NT2/D1 (cell line): ENCODE measurements at regions not wholly inside any gene's neighbourhood (a gene's known extent, or its start where the extent isn't known, plus 50 kb on each side); places are given as distances from the start of the nearest gene placed in this dataset.
"Not testable (repeated sequence)": the region's sequence is repeated elsewhere in the genome, so short reads cannot be mapped to it uniquely, and the experiment has no call there.

Experiments used
- DNase-seq: peaks from one replicate; pipeline ENCODE4 v3.0.0-alpha.2; 2011; ENCODE audit warnings: low read depth, low spot score
- H3K27me3 ChIP-seq: 2 replicates; pipeline ENCODE4 v1.6.0; 2011; ENCODE audit warnings: mild to moderate bottlenecking; ENCODE audit not compliant: insufficient read length, insufficient read depth
- H3K36me3 ChIP-seq: 2 replicates; pipeline ENCODE4 v1.6.1; 2011; ENCODE audit warnings: mild to moderate bottlenecking, low read length, mixed read lengths; ENCODE audit not compliant: insufficient read depth, insufficient read length
- H3K4me1 ChIP-seq: 2 replicates; pipeline ENCODE4 v1.5.1; 2011; ENCODE audit not compliant: insufficient read depth, insufficient read length
- H3K4me3 ChIP-seq: 2 replicates; pipeline ENCODE4 v1.5.1; 2011; ENCODE audit warnings: low read depth; ENCODE audit not compliant: insufficient read length
- H3K9ac ChIP-seq: 2 replicates; pipeline ENCODE4 v1.6.0; 2011; ENCODE audit warnings: low read depth; ENCODE audit not compliant: insufficient read length
- H3K9me3 ChIP-seq: 2 replicates; pipeline ENCODE4 v1.5.1; 2011; ENCODE audit warnings: mild to moderate bottlenecking, low read length; ENCODE audit not compliant: insufficient read depth
- SUZ12 ChIP-seq: IDR thresholded peaks from 2 replicates; pipeline ENCODE4 v1.6.1; 2011; ENCODE audit not compliant: insufficient read length, insufficient read depth; ENCODE audit errors: extremely low read depth
- YY1 ChIP-seq: IDR thresholded peaks from 2 replicates; pipeline ENCODE4 v1.6.1; 2011; ENCODE audit not compliant: insufficient read length, insufficient read depth
- ZNF274 ChIP-seq: IDR thresholded peaks from 2 replicates; pipeline ENCODE4 v1.6.1; 2011; ENCODE audit warnings: mild to moderate bottlenecking, low read depth, low read length

- DNase-seq: no peak
- Histone ChIP-seq H3K27me3 (no peaks in the 10 kb centered on the region), H3K4me3 (no peak overlapping the region), H3K4me1 (no peaks in the 10 kb centered on the region), H3K9ac (no peak overlapping the region), H3K36me3 (no peaks in the 10 kb centered on the region), H3K9me3 (no peaks in the 10 kb centered on the region)
- TF ChIP-seq ZNF274 (no peak), SUZ12 (no peak), YY1 (no peak)
Measured at GRCh38 chr1:65625528-65625927, 167.2 kb upstream of the PDE4B start.

GRCh38 chr1:65626003-65626402 lies 166.7 kb upstream of the PDE4B start:
- no peak for TF ChIP-seq SUZ12
- no peak for TF ChIP-seq ZNF274
- no peak for TF ChIP-seq YY1
- H3K4me3 ChIP-seq: no peak overlapping the region
- H3K36me3 ChIP-seq: no peaks in the 10 kb centered on the region
- no peaks in the 10 kb centered on the region for H3K27me3 ChIP-seq
- H3K9me3 ChIP-seq: no peaks in the 10 kb centered on the region
- no peaks in the 10 kb centered on the region for H3K4me1 ChIP-seq
- DNase-seq: no peak
- H3K9ac ChIP-seq: no peak overlapping the region

DNA sequence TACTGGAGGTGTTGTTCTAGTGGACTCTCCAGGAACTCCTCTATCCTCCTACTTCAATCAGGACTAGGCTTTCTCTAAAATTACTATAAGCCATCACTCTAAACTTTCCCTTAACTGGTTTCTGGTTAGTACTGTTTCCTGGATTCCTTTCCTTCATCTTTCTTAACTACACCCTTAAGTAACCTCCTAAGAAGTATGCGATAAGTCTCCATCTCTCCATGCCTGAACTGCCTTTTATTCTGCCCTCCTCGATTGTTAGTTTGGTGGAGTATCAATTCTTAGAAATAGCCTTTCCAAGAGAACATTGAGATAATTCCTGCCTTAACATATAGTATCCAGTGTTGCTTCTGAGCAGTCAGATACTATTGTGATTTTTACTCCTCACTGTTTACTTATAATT lies 162.9 kb upstream of the PDE4B start:
- Histone ChIP-seq H3K4me3 (no peak overlapping the region), H3K36me3 (no peaks in the 10 kb centered on the region), H3K9ac (no peak overlapping the region), H3K9me3 (no peaks in the 10 kb centered on the region), H3K27me3 (no peaks in the 10 kb centered on the region), H3K4me1 (no peaks in the 10 kb centered on the region)
- no peak for DNase-seq
- TF ChIP-seq SUZ12: no peak
- TF ChIP-seq ZNF274: no peak
- TF ChIP-seq YY1: no peak

GRCh38 chr1:65630855-65631254 lies 161.8 kb upstream of the PDE4B start:
- H3K27me3 ChIP-seq: no peaks in the 10 kb centered on the region
- H3K9ac ChIP-seq: no peak overlapping the region
- no peaks in the 10 kb centered on the region for H3K9me3 ChIP-seq
- DNase-seq: no peak
- no peaks in the 10 kb centered on the region for H3K4me1 ChIP-seq
- H3K36me3 ChIP-seq: no peaks in the 10 kb centered on the region
- TF ChIP-seq YY1 (no peak), SUZ12 (no peak), ZNF274 (no peak)
- no peak overlapping the region for H3K4me3 ChIP-seq

DNA sequence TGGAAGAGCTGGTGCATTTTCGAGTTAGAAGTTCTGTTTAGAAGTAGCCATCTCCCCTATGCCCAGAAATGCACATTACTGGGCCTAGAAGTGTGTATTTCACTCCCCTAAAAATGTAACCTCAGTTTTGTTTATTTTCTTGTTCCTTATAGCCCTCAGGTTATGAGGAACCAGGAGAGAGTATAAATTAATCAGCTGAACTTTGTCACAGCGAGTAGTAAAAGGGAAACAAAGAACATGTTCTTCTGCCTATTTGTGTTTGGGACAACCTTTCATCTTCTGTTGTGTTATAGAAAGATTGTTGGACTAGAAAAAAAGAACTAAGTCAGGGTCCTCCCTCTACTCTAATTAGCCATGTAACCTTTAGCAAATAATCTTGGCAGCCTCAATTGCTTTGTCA lies 160.5 kb upstream of the PDE4B start:
- TF ChIP-seq SUZ12 (no peak), YY1 (no peak), ZNF274 (no peak)

DNA sequence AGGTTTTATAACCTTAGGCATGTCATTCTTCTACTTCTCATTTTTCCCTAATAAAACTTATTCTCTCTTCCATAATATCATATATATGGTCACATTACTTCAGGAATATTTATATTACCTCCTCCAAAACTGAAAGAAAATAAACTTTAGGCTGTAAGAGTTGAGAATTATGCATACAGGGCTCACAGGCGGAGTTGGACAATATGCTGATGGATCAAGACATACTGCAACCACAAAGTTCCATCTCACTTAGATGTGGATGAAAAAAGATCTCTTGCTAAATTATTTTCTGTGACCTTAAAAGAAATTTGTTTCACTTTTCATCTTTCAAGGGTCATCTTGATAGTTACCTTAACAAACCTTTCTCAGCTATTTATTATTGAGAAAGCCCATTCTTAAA lies 152.6 kb upstream of the PDE4B start:
- H3K9me3 ChIP-seq: no peaks in the 10 kb centered on the region
- H3K9ac ChIP-seq: no peak overlapping the region
- TF ChIP-seq ZNF274: no peak
- no peaks in the 10 kb centered on the region for H3K36me3 ChIP-seq
- no peaks in the 10 kb centered on the region for H3K4me1 ChIP-seq
- H3K27me3 ChIP-seq: no peaks in the 10 kb centered on the region
- DNase-seq: no peak
- H3K4me3 ChIP-seq: no peak overlapping the region

More for the DNA sequence above, 160.5 kb upstream of the PDE4B start:
- no peak for DNase-seq
- Histone ChIP-seq H3K4me1 (no peaks in the 10 kb centered on the region), H3K4me3 (no peak overlapping the region), H3K27me3 (no peaks in the 10 kb centered on the region), H3K9me3 (no peaks in the 10 kb centered on the region), H3K36me3 (no peaks in the 10 kb centered on the region), H3K9ac (no peak overlapping the region)

GRCh38 chr1:65649185-65649584 lies 143.5 kb upstream of the PDE4B start:
- not testable (repeated sequence) for H3K9ac ChIP-seq, H3K4me3 ChIP-seq, H3K4me1 ChIP-seq, DNase-seq, H3K27me3 ChIP-seq, H3K36me3 ChIP-seq
- H3K9me3 ChIP-seq: peaks cover 13% of the 10 kb centered on the region

GRCh38 chr1:65650682-65651081 lies 142.0 kb upstream of the PDE4B start:
- Histone ChIP-seq H3K27me3 (no peaks in the 10 kb centered on the region), H3K36me3 (no peaks in the 10 kb centered on the region), H3K9ac (no peak overlapping the region), H3K4me1 (no peaks in the 10 kb centered on the region), H3K4me3 (no peak overlapping the region), H3K9me3 (peaks cover 13% of the 10 kb centered on the region)
- no peak for TF ChIP-seq ZNF274
- no peak for TF ChIP-seq YY1
- no peak for TF ChIP-seq SUZ12
- DNase-seq: no peak

- not testable (repeated sequence) for H3K9me3 ChIP-seq, H3K9ac ChIP-seq, DNase-seq, H3K4me1 ChIP-seq, H3K36me3 ChIP-seq, H3K27me3 ChIP-seq, H3K4me3 ChIP-seq
Measured at GRCh38 chr1:65654526-65654925, 138.2 kb upstream of the PDE4B start.

DNA sequence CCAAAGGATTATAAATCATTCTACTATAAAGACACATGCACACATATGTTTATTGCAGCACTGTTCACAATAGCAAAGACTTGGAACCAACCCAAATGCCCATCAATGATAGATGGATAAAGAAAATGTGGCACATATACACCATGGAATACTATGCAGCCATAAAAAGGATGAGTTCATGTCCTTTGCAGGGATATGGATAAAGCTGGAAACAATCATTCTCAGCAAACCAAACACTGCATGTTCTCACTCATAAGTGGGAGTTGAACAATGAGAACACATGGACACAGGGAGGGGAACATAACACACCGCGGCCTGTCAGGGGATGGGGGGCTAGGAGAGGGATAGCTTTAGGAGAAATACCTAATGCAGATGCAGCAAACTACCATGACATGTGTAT lies 135.1 kb upstream of the PDE4B start:
- not testable (repeated sequence) for H3K36me3 ChIP-seq, DNase-seq, H3K4me3 ChIP-seq, H3K9me3 ChIP-seq, H3K9ac ChIP-seq, H3K4me1 ChIP-seq, H3K27me3 ChIP-seq
